K562 (cell line): ENCODE measurements at regions not wholly inside any gene's neighbourhood (a gene's known extent, or its start where the extent isn't known, plus 50 kb on each side); places are given as distances from the start of the nearest gene placed in this dataset.
"Not testable (repeated sequence)": the region's sequence is repeated elsewhere in the genome, so short reads cannot be mapped to it uniquely, and the experiment has no call there.

Source experiments
- ATAC-seq: fragments of 200-7000 bp; cut with Tn5 transposase; 3 replicates; pipeline ENCODE4 v1.9.1; 2020; ENCODE audit warnings: moderate library complexity
- BruUV-seq: library from RNA; stranded (reverse); fragments of 400-500 nt; replicated peaks from 2 replicates; lab custom pipeline; 2021; lab: Mats Ljungman, UMichigan
- CTCF ChIA-PET: fragments of 300-600 bp; formaldehyde crosslinking; extraction: SDS; loops from one replicate; lab custom pipeline; 2021; ENCODE audit warnings: low intra/inter-chr PET ratio; lab: Yijun Ruan, JAX
- POLR2A ChIA-PET: fragments of 300-600, 350-650 bp; sonication (Branson Sonifier 250); formaldehyde crosslinking; extraction: SDS; loops from one replicate; lab custom pipeline; 2021; ENCODE audit warnings: antibody characterized with exemption, inconsistent platforms; lab: Yijun Ruan, JAX
- DNase-seq, 4 experiments: peaks; one replicate each; pipeline versions ENCODE4 v3.0.0 to v3.0.0-alpha.2; 2011 to 2018; ENCODE audit warnings: low spot score in 3 of 4, mixed read lengths in 3 of 4; ENCODE audit errors: extremely low read depth in 1 of 4
- FAIRE-seq: peaks from 2 replicates; lab custom pipeline; 2011; peaks lifted over from hg19 to GRCh38; lab: Jason Lieb, UNC
- H2AFZ ChIP-seq: 2 replicates; pipeline ENCODE4 v1.6.0; 2011; ENCODE audit warnings: low read depth, low read length, control low read depth, inconsistent platforms
- H3K27ac ChIP-seq: fragments of 200-600 bp; 3 replicates; pipeline ENCODE4 v1.8.0; 2011; ENCODE audit warnings: low read depth, mild to moderate bottlenecking, control low read depth, inconsistent platforms, low read length, moderate library complexity, mixed read lengths; ENCODE audit errors: extremely low read depth
- H3K27me3 ChIP-seq, 2 experiments: fragments of 300-600 bp in 1 of 2; 2 replicates in 1 of 2; 3 replicates in 1 of 2; pipeline versions ENCODE4 v1.6.0 to v1.8.0; 2011; ENCODE audit warnings: inconsistent platforms in 2 of 2, low read length in 2 of 2, mild to moderate bottlenecking in 1 of 2, mixed read lengths in 1 of 2, moderate library complexity in 1 of 2; ENCODE audit not compliant: control insufficient read depth in 2 of 2, insufficient read depth in 2 of 2
- H3K36me3 ChIP-seq: fragments of 300-600 bp; 3 replicates; pipeline ENCODE4 v1.8.0; 2011; ENCODE audit warnings: mild to moderate bottlenecking, low read length, inconsistent platforms; ENCODE audit not compliant: control insufficient read depth, insufficient read depth
- H3K4me1 ChIP-seq, 2 experiments: fragments of 200-600 bp in 1 of 2; replicated peaks in 1 of 2; 2 replicates in 1 of 2; 3 replicates in 1 of 2; pipeline versions ENCODE4 v1.5.1 to v1.8.0; 2011; ENCODE audit warnings: inconsistent platforms in 2 of 2, low read length in 2 of 2, mild to moderate bottlenecking in 1 of 2, mixed read lengths in 1 of 2, moderate library complexity in 1 of 2; ENCODE audit not compliant: control insufficient read depth in 2 of 2, insufficient read depth in 2 of 2
- H3K4me2 ChIP-seq: 2 replicates; pipeline ENCODE4 v1.6.1; 2011; ENCODE audit warnings: low read length, control low read depth, inconsistent platforms, mixed read lengths; ENCODE audit not compliant: insufficient read depth
- H3K4me3 ChIP-seq: fragments of 200-600 bp; sonication (generic), shearing (Covaris generic); 2 replicates; pipeline ENCODE4 v1.5.1; 2016; ENCODE audit warnings: control low read depth, inconsistent platforms
- H3K79me2 ChIP-seq: fragments of 200-600 bp; 3 replicates; pipeline ENCODE4 v1.8.0; 2011; ENCODE audit warnings: low read length, inconsistent platforms; ENCODE audit not compliant: control insufficient read depth, insufficient read depth
- H3K9ac ChIP-seq, 2 experiments: 2 replicates each; pipeline versions ENCODE4 v1.6.0 to v1.6.1; 2011; ENCODE audit warnings: low read depth in 2 of 2, low read length in 2 of 2, control low read depth in 1 of 2, inconsistent platforms in 1 of 2, mild to moderate bottlenecking in 1 of 2, mixed read lengths in 1 of 2; ENCODE audit not compliant: insufficient read depth in 1 of 2
- H3K9me1 ChIP-seq: one replicate; pipeline ENCODE4 v1.6.0; 2011; ENCODE audit warnings: inconsistent platforms, mild to moderate bottlenecking, low read length, moderate library complexity; ENCODE audit not compliant: control insufficient read depth, insufficient read depth
- H3K9me3 ChIP-seq: replicated peaks from 2 replicates; pipeline ENCODE4 v1.5.1; 2011; ENCODE audit warnings: low read depth, low read length, inconsistent platforms; ENCODE audit not compliant: control insufficient read depth, insufficient read depth
- H4K20me1 ChIP-seq: replicated peaks from 2 replicates; pipeline ENCODE4 v1.6.1; 2011; ENCODE audit warnings: low read length, inconsistent platforms, mixed read lengths; ENCODE audit not compliant: control insufficient read depth, insufficient read depth
- CHAMP1 ChIP-seq: fragments of 450-650 bp; IDR thresholded peaks from 2 replicates; pipeline ENCODE4 v1.6.1; 2016; ENCODE audit warnings: mild to moderate bottlenecking
- WGBS: fragments of 100-300 bp; shearing (Covaris generic); methylation state at CpG from one replicate; pipeline ENCODE4 v1.1.6; 2016; ENCODE audit warnings: low coverage, mixed read lengths; ENCODE audit not compliant: insufficient coverage; ENCODE audit errors: missing lambda C conversion rate; 5-methylcytosine and 5-hydroxymethylcytosine counted together
- in situ Hi-C: fragments of 300-500 bp; cut with MboI; formaldehyde crosslinking; loops from 4 replicates; pipeline ENCODE4 v1.15.0; 2018; ENCODE audit warnings: inconsistent platforms, mixed read lengths
- intact Hi-C: fragments of 100-400 bp; cut with micrococcal nuclease; formaldehyde crosslinking; loops from 2 replicates; pipeline ENCODE4 v1.14.2; 2022

GRCh38 chr12:43196268-43196907 is 355.6 kb downstream of the ADAMTS20 start:
- intact Hi-C loops (no loop called here), in situ Hi-C loops (no loop called here)
- no peak overlapping the region for H3K4me3 ChIP-seq
- H3K36me3 ChIP-seq: no peaks in the 10 kb centered on the region
- no peak for DNase-seq
- 16% methylated on average over 2 of the region's 2 CpGs for WGBS
- H3K27me3 ChIP-seq: no peaks in the 10 kb centered on the region
- H2AFZ ChIP-seq: no peak overlapping the region
- H3K9ac ChIP-seq: no peak overlapping the region
- no peaks in the 10 kb centered on the region for H3K79me2 ChIP-seq
- H3K4me1 ChIP-seq: no peaks in the 10 kb centered on the region; a peak in 1 of 5 replicates
- no peak overlapping the region for H3K4me2 ChIP-seq
- no peaks in the 10 kb centered on the region for H3K9me3 ChIP-seq
- CTCF ChIA-PET: no interaction called here
- no peak overlapping the region for H3K27ac ChIP-seq
- no TSS peak for BruUV-seq
- ATAC-seq: no peak
- no peaks in the 10 kb centered on the region for H3K9me1 ChIP-seq
- TF ChIP-seq CHAMP1: no peak
- H4K20me1 ChIP-seq: no peaks in the 10 kb centered on the region
- no peak for FAIRE-seq
- POLR2A ChIA-PET: no interaction called here

GRCh38 chr12:43193096-43193495 is 358.9 kb downstream of the ADAMTS20 start:
- DNase-seq, BruUV-seq, H3K9me3 ChIP-seq, intact Hi-C loops, H3K27me3 ChIP-seq, H2AFZ ChIP-seq, ATAC-seq, in situ Hi-C loops, H3K79me2 ChIP-seq, H3K27ac ChIP-seq, POLR2A ChIA-PET, H3K4me1 ChIP-seq, H3K9ac ChIP-seq, H3K36me3 ChIP-seq, H3K4me2 ChIP-seq, FAIRE-seq, H4K20me1 ChIP-seq, H3K4me3 ChIP-seq, CTCF ChIA-PET, H3K9me1 ChIP-seq: not testable (repeated sequence)
- WGBS: 6% methylated on average over 2 of the region's 2 CpGs

- H3K27ac ChIP-seq, FAIRE-seq, CTCF ChIA-PET, in situ Hi-C loops, H3K36me3 ChIP-seq, DNase-seq, H3K9ac ChIP-seq, H3K27me3 ChIP-seq, H3K9me3 ChIP-seq, H3K4me2 ChIP-seq, ATAC-seq, BruUV-seq, H3K4me3 ChIP-seq, POLR2A ChIA-PET, H3K9me1 ChIP-seq, H3K79me2 ChIP-seq, intact Hi-C loops, H4K20me1 ChIP-seq, H3K4me1 ChIP-seq, H2AFZ ChIP-seq: not testable (repeated sequence)
- 0% methylated on average over 2 of the region's 2 CpGs for WGBS
These were observed 359.6 kb downstream of the ADAMTS20 start for GRCh38 chr12:43192442-43192841.
